ENCODE measurements at regions not wholly inside any gene's neighbourhood (a gene's known extent, or its start where the extent isn't known, plus 50 kb on each side); places are given as distances from the start of the nearest gene placed in this dataset.

DNA sequence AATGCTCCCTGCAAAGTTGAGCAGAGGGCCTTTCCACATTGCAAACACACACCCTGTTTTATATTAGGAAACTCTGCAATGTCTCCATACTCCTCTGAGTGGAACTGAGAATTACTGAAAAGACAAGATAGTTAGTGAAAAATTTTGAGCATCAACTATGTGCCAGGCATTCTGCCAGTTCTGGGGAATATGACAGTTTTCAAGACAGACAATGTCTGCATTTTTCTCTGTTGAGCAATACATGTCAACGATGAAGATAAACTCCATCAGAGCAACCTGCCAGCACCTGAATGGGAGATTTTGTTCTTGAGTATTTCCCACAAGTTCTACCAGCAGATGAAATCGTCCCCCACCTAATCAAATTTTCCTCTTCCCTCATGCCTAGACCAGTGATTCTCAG is 203.4 kb upstream of the BMPER start (continued):
- TF ChIP-seq SP2 (IDR thresholded peaks at IDR 0.05; ENCODE audit: extremely low read depth, low read depth, low read length, poor library complexity, severe bottlenecking) (no peak), ZNF431 (CRISPR knock-in tag; IDR thresholded peaks at IDR 0.05) (no peak), ZNF24 (IDR thresholded peaks at IDR 0.05) (no peak), NCOR1 (IDR thresholded peaks at IDR 0.05) (no peak), CHD2 (IDR thresholded peaks at IDR 0.05; ENCODE audit: low read depth, low read length) (no peak), ELF1 (tag; IDR thresholded peaks at IDR 0.05) (no peak), SUPT5H (IDR thresholded peaks at IDR 0.05) (no peak), SMAD3 (CRISPR knock-in tag; conservative IDR thresholded peaks at IDR 0.05) (no peak), ZBTB1 (CRISPR knock-in tag; IDR thresholded peaks at IDR 0.05; ENCODE audit: borderline replicate concordance, low read depth) (no peak)

DNA sequence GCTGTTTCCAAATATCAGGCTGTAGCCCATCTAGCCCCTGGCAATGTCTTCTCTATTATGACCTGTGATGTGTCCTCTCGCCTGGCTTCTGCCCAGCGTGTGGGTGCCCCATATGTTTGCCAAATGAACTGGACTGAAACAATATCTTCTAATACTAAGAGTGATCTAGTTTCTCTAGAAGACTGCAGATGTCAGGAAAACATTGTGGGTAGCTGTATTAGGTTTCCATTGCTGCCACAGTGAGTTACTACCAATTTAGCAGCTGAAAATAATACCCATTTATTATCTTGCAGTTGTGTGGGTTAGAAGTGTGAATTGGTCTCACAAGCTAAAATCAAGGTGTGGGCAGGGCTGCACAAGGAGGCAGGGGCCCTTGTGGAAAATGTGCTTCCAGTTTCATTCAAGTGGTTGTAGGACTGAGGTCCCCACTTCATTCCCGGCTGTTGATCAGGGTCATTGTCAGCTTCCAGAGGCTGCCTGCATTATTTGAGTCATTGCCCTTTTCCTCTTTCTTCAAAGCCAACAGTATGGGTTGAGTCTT is 202.8 kb upstream of the BMPER start:
- in situ Hi-C loops (cut with MboI) (no loop called here), intact Hi-C loops (cut with micrococcal nuclease) (no loop called here)
- 0% methylated on average over 3 of the region's 3 CpGs for WGBS (ENCODE audit: insufficient coverage, low coverage, missing lambda C conversion rate)
- TF ChIP-seq, protein P1, sequence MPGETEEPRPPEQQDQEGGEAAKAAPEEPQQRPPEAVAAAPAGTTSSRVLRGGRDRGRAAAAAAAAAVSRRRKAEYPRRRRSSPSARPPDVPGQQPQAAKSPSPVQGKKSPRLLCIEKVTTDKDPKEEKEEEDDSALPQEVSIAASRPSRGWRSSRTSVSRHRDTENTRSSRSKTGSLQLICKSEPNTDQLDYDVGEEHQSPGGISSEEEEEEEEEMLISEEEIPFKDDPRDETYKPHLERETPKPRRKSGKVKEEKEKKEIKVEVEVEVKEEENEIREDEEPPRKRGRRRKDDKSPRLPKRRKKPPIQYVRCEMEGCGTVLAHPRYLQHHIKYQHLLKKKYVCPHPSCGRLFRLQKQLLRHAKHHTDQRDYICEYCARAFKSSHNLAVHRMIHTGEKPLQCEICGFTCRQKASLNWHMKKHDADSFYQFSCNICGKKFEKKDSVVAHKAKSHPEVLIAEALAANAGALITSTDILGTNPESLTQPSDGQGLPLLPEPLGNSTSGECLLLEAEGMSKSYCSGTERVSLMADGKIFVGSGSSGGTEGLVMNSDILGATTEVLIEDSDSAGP (CRISPR knock-in tag; IDR thresholded peaks at IDR 0.05) = no peak
- TF ChIP-seq MCM5 (IDR thresholded peaks at IDR 0.05; ENCODE audit: low read depth) (no peak), ZNF217 (CRISPR knock-in tag; IDR thresholded peaks at IDR 0.05) (no peak), ZBED1 (IDR thresholded peaks at IDR 0.05) (no peak), BMI1 (IDR thresholded peaks at IDR 0.05; ENCODE audit: low read length) (no peak), HDGF (IDR thresholded peaks at IDR 0.05) (no peak), RBM25 (IDR thresholded peaks at IDR 0.05; ENCODE audit: low read depth, low read length, severe bottlenecking) (no peak), ZNF695 (CRISPR knock-in tag; IDR thresholded peaks at IDR 0.05) (no peak), ZZZ3 (IDR thresholded peaks at IDR 0.05) (no peak), ZNF408 (CRISPR knock-in tag; IDR thresholded peaks at IDR 0.05; ENCODE audit: low read depth) (no peak), XRCC5 (IDR thresholded peaks at IDR 0.05; ENCODE audit: low read depth, low read length) (no peak), POLR2AphosphoS5 (IDR thresholded peaks at IDR 0.05; ENCODE audit: control insufficient read depth, insufficient read depth, low read depth, low read length) (no peak)
- TF ChIP-seq, protein P2, sequence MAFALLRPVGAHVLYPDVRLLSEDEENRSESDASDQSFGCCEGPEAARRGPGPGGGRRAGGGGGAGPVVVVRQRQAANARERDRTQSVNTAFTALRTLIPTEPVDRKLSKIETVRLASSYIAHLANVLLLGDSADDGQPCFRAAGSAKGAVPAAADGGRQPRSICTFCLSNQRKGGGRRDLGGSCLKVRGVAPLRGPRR (CRISPR knock-in tag; IDR thresholded peaks at IDR 0.05) = no peak
- H3K9ac ChIP-seq (ENCODE audit: insufficient read depth in 1 of 2, low read depth in 2 of 2, low read length in 2 of 2) = no peak overlapping the region
- H3K9me3 ChIP-seq (replicated peaks; ENCODE audit: control insufficient read depth, insufficient read depth, low read depth, low read length) = no peaks in the 10 kb centered on the region
- H3K4me2 ChIP-seq (ENCODE audit: insufficient read depth, low read length) = no peak overlapping the region
- DNase-seq (ENCODE audit: extremely low read depth in 1 of 4, low spot score in 3 of 4) (no peak), FAIRE-seq (no peak), ATAC-seq (no peak)
- no peak overlapping the region for H3K4me3 ChIP-seq
- H3K79me2 ChIP-seq (ENCODE audit: control insufficient read depth, insufficient read depth, low read length) = no peaks in the 10 kb centered on the region
- no peak overlapping the region for H2AFZ ChIP-seq (ENCODE audit: low read depth, low read length)
- ChIA-PET CTCF (ENCODE audit: low intra/inter-chr PET ratio) (no interaction called here), POLR2A (no interaction called here)
- no TSS peak for BruUV-seq (replicated peaks)
- H3K4me1 ChIP-seq (replicated peaks in 1 of 2; ENCODE audit: control insufficient read depth in 2 of 2, insufficient read depth in 2 of 2, low read length in 2 of 2) = no peaks in the 10 kb centered on the region
- no peak overlapping the region for H3K27ac ChIP-seq (ENCODE audit: extremely low read depth, low read depth, low read length)
- H4K20me1 ChIP-seq (replicated peaks; ENCODE audit: control insufficient read depth, insufficient read depth, low read length) = no peaks in the 10 kb centered on the region
- no peaks in the 10 kb centered on the region for H3K36me3 ChIP-seq (ENCODE audit: control insufficient read depth, insufficient read depth, low read length)
- H3K9me1 ChIP-seq (ENCODE audit: control insufficient read depth, insufficient read depth, low read length) = no peaks in the 10 kb centered on the region
- no peaks in the 10 kb centered on the region for H3K27me3 ChIP-seq (ENCODE audit: control insufficient read depth in 2 of 2, insufficient read depth in 2 of 2, low read length in 2 of 2)
